ENCODE measurements at regions not wholly inside any gene's neighbourhood (a gene's known extent, or its start where the extent isn't known, plus 50 kb on each side); places are given as distances from the start of the nearest gene placed in this dataset.

GRCh38 chr5:159768243-159768642 lies 148.0 kb upstream of the ADRA1B start:
- no peak for DNase-seq

DNA sequence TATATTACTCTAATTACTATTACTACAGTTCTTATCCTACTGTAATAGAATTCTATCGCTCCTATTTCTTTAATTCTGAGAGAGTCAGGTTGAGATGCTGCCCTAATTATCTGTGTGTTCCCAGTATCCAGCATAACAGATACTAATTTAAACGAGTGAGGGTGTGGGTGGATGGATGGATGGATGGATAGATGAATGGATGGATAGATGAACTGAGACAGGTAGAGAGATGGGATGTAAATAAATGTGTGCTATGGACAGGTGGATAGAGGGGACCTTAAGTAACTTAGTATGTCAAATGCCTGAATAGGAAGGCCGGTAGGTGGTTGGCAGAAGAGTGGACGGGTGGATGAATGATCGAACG lies 143.6 kb upstream of the ADRA1B start:
- no peak for DNase-seq

GRCh38 chr5:159773062-159773924 lies 143.0 kb upstream of the ADRA1B start:
- peak; percentile 51 for DNase-seq

DNA sequence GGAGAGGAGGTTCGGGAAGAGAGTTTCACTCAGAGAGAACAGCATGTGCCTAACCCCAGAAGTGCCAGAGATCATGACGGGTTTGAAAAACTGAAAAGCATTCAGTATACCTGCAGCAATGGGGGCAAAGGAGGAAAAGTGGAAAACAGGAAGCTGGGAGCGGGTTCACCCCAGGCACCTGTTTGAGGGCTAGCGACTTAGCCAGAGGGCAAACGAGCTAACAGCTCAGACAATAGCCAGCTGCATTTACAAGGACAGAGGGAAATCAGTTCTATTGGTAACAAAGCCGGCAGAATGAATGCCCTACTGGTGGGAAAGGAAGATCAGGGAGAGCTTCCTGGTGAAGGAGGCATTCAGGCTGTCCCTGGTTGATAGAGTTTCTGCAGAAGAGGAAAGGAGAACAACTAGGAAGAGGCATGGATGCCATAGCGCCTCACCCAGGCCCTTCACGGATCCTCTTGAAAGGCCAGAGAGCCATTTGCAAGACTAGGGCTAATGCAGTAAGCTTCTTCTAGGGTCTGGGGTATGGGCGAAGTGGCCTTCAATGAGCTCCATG lies 141.7 kb upstream of the ADRA1B start:
- DNase-seq = no peak

GRCh38 chr5:159775890-159776289 lies 140.4 kb upstream of the ADRA1B start:
- DNase-seq = no peak

DNA sequence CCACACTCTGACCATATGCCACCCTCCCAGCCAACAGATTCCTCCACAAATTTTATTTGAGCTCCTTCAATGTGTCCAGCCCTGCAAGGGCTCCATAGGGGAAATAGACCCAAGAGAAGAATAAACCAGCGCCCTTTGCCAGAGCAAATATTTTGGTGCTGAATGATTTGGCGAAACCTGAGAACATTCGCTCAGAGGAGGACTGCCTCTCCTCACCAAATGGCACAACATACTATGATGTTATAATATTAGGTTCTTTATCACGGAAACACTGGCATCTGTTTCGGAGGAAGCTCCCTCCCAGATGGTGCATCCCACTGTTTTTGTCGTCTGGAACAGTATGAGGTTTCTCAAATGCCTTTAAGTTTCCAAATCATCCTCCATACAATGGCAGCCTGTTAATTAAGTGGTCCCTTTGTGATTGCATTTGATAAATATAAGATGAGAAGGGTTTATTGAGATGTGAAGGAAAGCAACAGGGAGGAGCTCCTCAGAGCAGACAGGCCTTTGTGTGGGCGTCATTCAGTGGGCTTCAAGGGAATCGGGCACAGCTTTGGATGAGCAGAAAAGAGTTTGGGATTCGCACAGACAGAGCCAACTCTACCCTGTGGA lies 139.1 kb upstream of the ADRA1B start:
- DNase-seq = no peak

GRCh38 chr5:159779481-159779880 lies 136.8 kb upstream of the ADRA1B start:
- DNase-seq = no peak

GRCh38 chr5:159780246-159780645 lies 136.0 kb upstream of the ADRA1B start:
- no peak for DNase-seq

DNA sequence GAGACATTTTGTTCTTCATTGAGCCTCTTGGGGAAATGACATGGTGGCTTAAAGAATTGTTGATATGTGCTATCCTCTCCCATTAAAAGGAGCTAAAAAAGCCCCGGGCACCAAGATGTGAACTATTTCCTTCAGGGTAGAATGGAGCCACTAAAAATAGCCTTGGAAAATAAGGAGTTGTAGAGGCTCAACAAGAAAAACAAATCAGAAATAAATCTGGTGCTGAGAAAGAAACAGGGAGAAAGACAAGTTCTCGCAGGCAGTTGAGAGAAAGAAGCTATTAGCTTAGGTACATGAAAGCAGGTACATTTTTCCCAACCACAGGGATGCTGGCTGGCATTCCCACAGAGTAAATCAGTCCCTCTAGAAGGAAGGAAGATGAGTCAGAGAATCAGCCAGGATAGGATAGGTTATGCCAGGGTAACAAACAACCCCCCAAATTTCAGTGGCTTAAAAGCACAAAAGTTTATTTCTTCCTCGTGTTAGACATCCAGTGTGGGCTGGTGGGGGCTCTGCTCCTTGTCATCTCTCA lies 134.6 kb upstream of the ADRA1B start:
- no peak for DNase-seq

DNA sequence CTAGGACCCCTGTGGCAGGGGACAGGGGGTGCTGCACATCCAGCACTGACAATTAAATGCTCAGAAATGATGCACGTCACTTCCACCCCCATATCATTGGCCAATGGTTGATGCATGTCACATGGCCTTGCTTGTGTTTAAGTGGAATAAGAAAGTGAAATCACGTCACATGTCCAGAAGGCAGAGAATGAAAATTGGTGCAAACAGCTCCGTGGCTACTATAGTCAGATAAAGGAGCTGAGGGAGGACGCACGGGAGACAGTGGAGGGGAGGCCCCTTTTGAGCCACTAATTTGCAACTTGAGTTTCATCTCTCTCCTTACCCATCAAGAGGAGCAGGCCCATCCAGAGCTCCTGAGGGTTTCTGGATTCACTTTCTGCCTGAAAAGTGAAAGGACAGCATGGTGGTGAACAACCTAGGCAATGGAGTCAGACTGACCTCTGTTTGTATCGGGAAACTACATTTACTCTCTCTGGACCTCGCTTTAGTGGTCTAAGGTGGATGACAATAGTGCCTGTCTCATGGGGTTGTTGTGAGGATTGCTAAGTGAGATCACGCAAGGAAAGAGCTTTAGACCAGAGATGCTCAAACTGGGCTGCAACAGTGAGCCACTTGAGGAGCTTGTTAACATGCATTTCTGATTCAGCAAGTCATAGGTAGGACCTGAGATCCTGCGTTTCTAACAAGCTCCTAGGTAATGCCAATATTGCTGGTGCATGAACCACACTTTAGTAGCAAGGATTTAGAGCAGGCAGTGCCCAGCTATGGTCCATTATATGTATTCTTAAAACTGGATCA lies 133.9 kb upstream of the ADRA1B start:
- DNase-seq = no peak

DNA sequence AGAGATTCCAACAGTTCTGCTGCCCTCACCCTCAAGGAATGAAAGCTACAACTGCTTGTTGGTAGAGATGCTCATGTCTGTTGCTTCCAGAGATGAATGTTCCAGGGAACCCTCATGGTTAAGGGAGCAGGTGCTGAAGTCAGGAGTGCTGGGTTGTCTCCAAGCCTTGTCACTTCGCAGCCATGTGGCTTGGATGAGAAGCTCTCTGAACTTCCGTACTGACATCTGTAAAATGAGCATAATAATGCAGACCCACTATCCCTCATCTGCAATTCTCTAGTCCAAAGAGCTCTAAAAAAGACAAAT lies 133.3 kb upstream of the ADRA1B start:
- DNase-seq = no peak

GRCh38 chr5:159783726-159784247 lies 132.5 kb upstream of the ADRA1B start:
- DNase-seq = no peak

GRCh38 chr5:159784993-159785392 lies 131.3 kb upstream of the ADRA1B start:
- no peak for DNase-seq

DNA sequence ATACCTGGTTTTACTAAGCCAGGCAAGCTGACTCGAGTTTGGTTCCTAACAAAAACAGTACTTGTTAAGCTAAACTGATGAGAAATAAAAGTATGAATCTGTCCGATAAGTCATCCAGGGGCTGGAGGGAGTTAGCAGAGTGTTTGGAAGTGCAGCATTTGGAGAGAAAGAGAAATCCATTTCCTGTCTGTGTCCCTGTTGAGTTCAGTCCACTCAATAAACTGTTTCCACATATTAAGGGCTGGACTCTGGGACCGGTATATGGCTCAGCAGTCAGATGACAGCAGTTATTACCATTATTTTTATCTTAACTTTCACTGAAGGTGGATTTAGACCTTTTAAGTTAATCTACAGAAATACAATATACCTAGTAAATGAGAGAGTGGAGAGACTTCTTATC lies 130.6 kb upstream of the ADRA1B start:
- no peak for DNase-seq

- DNase-seq = no peak
Measured at GRCh38 chr5:159786201-159786600, 130.1 kb upstream of the ADRA1B start.

DNA sequence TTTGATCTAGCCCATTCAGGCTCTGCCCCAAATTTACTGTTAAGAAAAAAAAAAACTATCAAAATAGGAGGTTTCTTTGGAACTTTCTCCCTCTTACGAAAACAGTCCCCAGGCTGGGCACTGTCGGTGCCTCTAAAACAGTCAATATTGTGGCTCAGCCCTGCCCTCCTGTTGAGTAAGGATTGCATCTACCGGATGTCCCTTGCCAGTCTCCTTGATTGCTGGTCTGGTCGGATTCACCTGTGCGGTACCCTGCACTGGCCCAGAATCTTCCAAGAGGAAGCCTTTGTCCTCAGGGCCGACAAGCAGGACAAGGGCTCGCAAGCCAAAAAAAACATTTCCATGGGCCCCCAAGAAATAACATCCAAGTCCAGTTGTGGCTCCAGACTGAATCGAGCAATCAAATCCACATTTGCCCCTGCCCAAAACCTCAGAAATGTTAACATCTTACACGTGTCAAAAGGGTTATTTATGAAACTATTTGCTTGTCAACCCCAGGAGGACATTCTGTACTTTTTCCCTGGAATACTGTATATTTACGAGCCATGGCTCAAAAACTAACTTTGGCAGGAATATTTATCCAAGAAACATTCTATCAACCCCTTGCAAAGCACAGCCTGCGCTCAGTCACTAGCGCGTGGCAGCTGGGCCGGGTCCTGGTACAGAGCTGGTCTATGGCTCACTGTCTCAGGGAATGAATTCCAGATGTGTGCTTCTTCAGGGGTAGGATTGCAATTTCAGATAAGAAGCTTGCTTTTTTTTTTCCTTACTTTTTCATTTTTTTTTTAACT lies 129.2 kb upstream of the ADRA1B start:
- DNase-seq = no peak

DNA sequence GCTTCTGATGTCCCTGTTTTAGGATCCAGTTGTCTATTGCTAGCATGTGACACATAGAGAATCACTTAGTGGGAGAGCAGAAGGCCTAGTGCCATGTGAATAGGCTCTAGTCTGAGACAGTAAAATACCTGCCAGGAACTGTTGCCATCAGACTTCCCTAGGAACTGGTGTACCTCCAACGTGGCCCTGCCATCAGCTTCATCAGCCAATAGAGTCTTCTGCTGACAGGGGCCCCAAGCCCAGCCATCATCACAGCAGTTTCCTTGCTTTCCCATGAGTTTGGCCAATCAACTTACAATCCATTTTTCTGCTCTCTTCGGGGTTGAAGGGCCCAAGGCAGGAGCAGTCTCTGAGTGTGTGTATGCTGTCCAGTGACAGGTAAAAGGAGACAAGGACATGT lies 128.4 kb upstream of the ADRA1B start:
- no peak for DNase-seq

DNA sequence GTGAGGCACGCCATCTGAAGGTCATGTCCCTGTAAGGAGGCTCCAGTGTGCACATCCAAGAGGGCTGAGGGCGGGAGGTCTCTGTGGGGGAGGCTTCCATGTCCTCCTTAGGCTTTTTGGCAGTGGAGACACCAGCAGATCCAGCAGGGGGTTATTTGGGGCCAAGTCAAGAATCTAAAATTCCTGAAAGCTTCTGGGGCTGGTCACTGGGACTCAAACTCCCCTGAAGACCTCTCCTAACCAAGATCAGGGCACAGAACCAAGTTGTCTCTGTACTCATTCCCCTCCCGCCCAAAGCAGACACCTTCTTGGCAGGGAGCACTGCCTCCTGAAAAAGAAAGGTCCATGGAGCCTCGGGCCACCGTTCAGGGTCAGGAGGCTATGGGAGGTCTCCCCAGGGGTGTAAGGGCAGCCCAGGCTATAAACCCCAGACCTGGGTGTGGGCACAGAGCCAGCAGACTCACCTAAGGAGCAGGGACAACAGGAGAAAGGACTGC lies 127.4 kb upstream of the ADRA1B start:
- no peak for DNase-seq

GRCh38 chr5:159792180-159792579 lies 124.1 kb upstream of the ADRA1B start:
- DNase-seq = no peak

GRCh38 chr5:159797261-159797970 lies 118.9 kb upstream of the ADRA1B start:
- no peak for DNase-seq

- no peak for DNase-seq
Measured at GRCh38 chr5:159799701-159800100, 116.6 kb upstream of the ADRA1B start.
